AG04450 (cell line): ENCODE measurements at regions not wholly inside any gene's neighbourhood (a gene's known extent, or its start where the extent isn't known, plus 50 kb on each side); places are given as distances from the start of the nearest gene placed in this dataset.

Experiments used
- CTCF ChIA-PET: fragments of 300-600, 350-600 bp; formaldehyde crosslinking; extraction: SDS; loops from one replicate; lab custom pipeline; 2022; ENCODE audit warnings: antibody characterized with exemption, inconsistent platforms; lab: Charles Lee
- POLR2A ChIA-PET: fragments of 350-600 bp; formaldehyde crosslinking; extraction: SDS; loops from one replicate; lab custom pipeline; 2021; ENCODE audit warnings: antibody characterized with exemption, inconsistent platforms; lab: Yijun Ruan, JAX
- DNase-seq: peaks from one replicate; pipeline ENCODE4 v3.0.0-alpha.2; 2011; ENCODE audit warnings: low read depth, low spot score
- H3K27ac ChIP-seq: one replicate; pipeline ENCODE4 v1.5.1; 2012; ENCODE audit warnings: low read depth, low read length, control low read depth
- H3K27me3 ChIP-seq: one replicate; pipeline ENCODE4 v1.6.0; 2012; ENCODE audit warnings: low read length; ENCODE audit not compliant: control insufficient read depth, insufficient read depth
- H3K4me3 ChIP-seq: 2 replicates; pipeline ENCODE4 v1.5.1; 2011; ENCODE audit warnings: mild to moderate bottlenecking, low read depth, low read length, control low read depth
- H3K9me3 ChIP-seq: 2 replicates; pipeline ENCODE4 v1.5.1; 2012; ENCODE audit warnings: low read length; ENCODE audit not compliant: control insufficient read depth, insufficient read depth
- TF ChIP-seq, protein P1 (sequence below): IDR thresholded peaks from 2 replicates; pipeline ENCODE4 v1.5.1; 2011; ENCODE audit warnings: low read depth, low read length, control low read depth, inconsistent platforms

DNA sequence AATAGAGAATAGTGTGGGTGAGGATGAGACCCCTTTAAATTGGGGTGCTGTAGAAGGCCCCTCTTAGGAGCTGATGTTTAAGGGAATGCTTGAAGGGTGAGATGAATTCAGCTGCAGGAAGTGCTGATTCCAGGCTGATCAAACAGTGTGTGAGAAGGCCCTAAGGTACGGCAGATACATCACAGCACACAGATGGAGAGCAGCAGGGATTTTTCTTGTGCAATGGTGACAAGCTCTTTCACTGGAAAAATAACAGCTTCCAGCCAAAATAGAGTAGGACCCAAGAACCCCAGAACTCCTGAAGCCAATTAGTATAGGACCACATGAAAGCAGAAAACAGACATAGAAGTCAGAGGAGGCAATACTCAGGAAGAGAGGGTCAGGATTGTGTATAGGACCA lies 296.9 kb downstream of the ADRA2A start:
- no peaks in the 10 kb centered on the region for H3K27me3 ChIP-seq
- POLR2A ChIA-PET, result no interaction called here
- CTCF ChIA-PET, result no interaction called here
- H3K9me3 ChIP-seq, result peaks cover 11% of the 10 kb centered on the region; the same call in 1 of the 2 replicates
- no peak overlapping the region for H3K4me3 ChIP-seq
- no peak for DNase-seq
- TF ChIP-seq, protein P1, sequence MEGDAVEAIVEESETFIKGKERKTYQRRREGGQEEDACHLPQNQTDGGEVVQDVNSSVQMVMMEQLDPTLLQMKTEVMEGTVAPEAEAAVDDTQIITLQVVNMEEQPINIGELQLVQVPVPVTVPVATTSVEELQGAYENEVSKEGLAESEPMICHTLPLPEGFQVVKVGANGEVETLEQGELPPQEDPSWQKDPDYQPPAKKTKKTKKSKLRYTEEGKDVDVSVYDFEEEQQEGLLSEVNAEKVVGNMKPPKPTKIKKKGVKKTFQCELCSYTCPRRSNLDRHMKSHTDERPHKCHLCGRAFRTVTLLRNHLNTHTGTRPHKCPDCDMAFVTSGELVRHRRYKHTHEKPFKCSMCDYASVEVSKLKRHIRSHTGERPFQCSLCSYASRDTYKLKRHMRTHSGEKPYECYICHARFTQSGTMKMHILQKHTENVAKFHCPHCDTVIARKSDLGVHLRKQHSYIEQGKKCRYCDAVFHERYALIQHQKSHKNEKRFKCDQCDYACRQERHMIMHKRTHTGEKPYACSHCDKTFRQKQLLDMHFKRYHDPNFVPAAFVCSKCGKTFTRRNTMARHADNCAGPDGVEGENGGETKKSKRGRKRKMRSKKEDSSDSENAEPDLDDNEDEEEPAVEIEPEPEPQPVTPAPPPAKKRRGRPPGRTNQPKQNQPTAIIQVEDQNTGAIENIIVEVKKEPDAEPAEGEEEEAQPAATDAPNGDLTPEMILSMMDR, result no peak
- H3K27ac ChIP-seq, result no peak overlapping the region

GRCh38 chr10:111379534-111380187 lies 302.8 kb downstream of the ADRA2A start:
- H3K4me3 ChIP-seq, result no peak overlapping the region
- POLR2A ChIA-PET, result no interaction called here
- CTCF ChIA-PET, result no interaction called here

GRCh38 chr10:111384556-111384955 lies 307.7 kb downstream of the ADRA2A start:
- H3K27ac ChIP-seq, result no peak overlapping the region
- no peaks in the 10 kb centered on the region for H3K27me3 ChIP-seq
- H3K9me3 ChIP-seq, result peaks cover 12% of the 10 kb centered on the region
- POLR2A ChIA-PET, result no interaction called here
- H3K4me3 ChIP-seq, result no peak overlapping the region
- CTCF ChIA-PET, result no interaction called here
- DNase-seq, result no peak
- TF ChIP-seq, protein P1, result no peak

More at GRCh38 chr10:111379534-111380187, 302.8 kb downstream of the ADRA2A start:
- peaks cover 19% of the 10 kb centered on the region for H3K9me3 ChIP-seq
- H3K27me3 ChIP-seq, result no peaks in the 10 kb centered on the region
- no peak overlapping the region for H3K27ac ChIP-seq
- no peak for DNase-seq
- TF ChIP-seq, protein P1, result no peak

DNA sequence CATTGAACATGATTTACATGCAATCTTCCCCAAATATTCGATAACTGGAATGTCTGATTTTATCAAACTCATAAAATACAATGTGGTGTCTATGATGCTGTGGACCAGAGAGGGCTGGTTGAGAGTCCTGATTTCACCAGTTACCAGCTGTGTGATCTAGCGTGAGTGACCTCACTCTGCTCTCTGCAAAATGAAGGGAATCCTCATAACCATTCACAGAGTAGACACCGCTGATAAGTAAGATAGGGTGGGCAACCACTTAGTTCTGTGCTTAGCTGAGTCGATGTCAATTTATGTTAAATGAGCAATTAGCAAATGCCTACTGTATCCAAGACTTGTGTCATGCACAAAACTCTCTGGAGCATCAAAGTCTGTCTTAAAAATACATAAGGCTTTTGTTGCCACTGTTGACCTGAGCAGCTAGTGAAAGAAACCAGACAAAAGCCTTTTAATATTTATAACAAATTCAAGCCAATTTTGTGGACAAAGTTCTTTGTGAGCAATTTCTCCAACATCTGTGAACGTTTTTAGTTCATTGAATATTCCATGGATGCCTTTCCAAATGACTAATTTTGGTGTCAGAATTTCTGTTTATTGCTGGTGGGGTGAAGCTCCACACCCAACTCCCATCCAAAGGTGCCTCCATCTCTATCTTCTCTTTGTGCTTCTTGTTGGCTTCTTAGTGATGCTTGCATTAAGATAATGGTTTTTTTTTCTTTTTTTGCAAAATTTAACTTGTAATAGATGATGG lies 314.2 kb downstream of the ADRA2A start:
- Histone ChIP-seq H3K27me3 (no peaks in the 10 kb centered on the region), H3K4me3 (no peak overlapping the region), H3K9me3 (peaks cover 6% of the 10 kb centered on the region), H3K27ac (no peak overlapping the region)
- TF ChIP-seq, protein P1, result no peak
- POLR2A ChIA-PET, result no interaction called here
- CTCF ChIA-PET, result no interaction called here
- DNase-seq, result no peak

DNA sequence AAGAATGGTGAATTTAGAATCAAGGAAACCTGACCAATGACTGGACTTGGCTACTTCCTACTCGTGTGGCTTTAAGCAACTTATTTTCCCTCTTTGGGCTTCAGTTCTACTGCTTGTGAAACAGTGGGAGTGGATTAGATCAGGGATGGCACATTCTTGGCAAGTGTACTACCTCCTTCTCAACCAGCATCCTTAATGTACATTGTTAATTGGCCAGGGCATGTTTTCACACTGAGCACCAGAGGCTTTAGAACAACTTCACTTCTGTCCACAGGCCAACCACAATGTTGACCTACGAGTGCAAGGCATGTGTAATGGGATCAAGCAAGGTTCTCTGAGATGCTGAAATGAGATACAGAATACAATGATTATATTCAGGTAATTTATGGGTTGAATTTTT lies 315.3 kb downstream of the ADRA2A start:
- no peaks in the 10 kb centered on the region for H3K27me3 ChIP-seq
- ChIA-PET POLR2A (no interaction called here), CTCF (no interaction called here)
- peaks cover 6% of the 10 kb centered on the region for H3K9me3 ChIP-seq
- no peak overlapping the region for H3K27ac ChIP-seq
- TF ChIP-seq, protein P1, result no peak
- H3K4me3 ChIP-seq, result no peak overlapping the region
- no peak for DNase-seq
